MM.1S (cell line): ENCODE measurements at regions not wholly inside any gene's neighbourhood (a gene's known extent, or its start where the extent isn't known, plus 50 kb on each side); places are given as distances from the start of the nearest gene placed in this dataset.

Source experiments
- CTCF ChIP-seq: fragments of 300-600 bp; sonication (generic); IDR thresholded peaks from 2 replicates; pipeline ENCODE4 v1.5.1; 2016; ENCODE audit warnings: antibody characterized with exemption, low read length, mixed read lengths
- EZH2phosphoT487 ChIP-seq: fragments of 300-600 bp; sonication (generic); IDR thresholded peaks from 2 replicates; pipeline ENCODE4 v1.6.1; 2018; ENCODE audit warnings: antibody characterized with exemption, low read length

GRCh38 chr19:27964185-27964584, 1248.8 kb downstream of the UQCRFS1 start:
- TF ChIP-seq CTCF: no peak
- TF ChIP-seq EZH2phosphoT487: no peak
